Activated effector memory CD4-positive, alpha-beta T cell treated with anti-CD3 and anti-CD28 coated beads, Interleukin-2, amount 50 U/mL, for 16 hours (primary cell): ENCODE measurements at regions not wholly inside any gene's neighbourhood (a gene's known extent, or its start where the extent isn't known, plus 50 kb on each side); places are given as distances from the start of the nearest gene placed in this dataset.
"Not testable (repeated sequence)": the region's sequence is repeated elsewhere in the genome, so short reads cannot be mapped to it uniquely, and the experiment has no call there.

Source experiments
- DNase-seq: peaks from one replicate; pipeline ENCODE4 v3.0.0-alpha.2; 2020

GRCh38 chr12:68387338-68387737 lies 55.2 kb upstream of the MDM1 start:
- no peak for DNase-seq

GRCh38 chr12:68389305-68389704 lies 57.1 kb upstream of the MDM1 start:
- no peak for DNase-seq

GRCh38 chr12:68391937-68392336 lies 59.8 kb upstream of the MDM1 start:
- no peak for DNase-seq

GRCh38 chr12:68392376-68392775 lies 60.2 kb upstream of the MDM1 start:
- no peak for DNase-seq

GRCh38 chr12:68393417-68393816 lies 61.3 kb upstream of the MDM1 start:
- DNase-seq = no peak

GRCh38 chr12:68397566-68398158 lies 65.5 kb upstream of the MDM1 start:
- no peak for DNase-seq

- not testable (repeated sequence) for DNase-seq
These were observed 66.5 kb upstream of the MDM1 start for GRCh38 chr12:68398689-68399088.

- DNase-seq = no peak
These were observed 68.2 kb upstream of the MDM1 start for GRCh38 chr12:68400226-68400829.

GRCh38 chr12:68402422-68402821 lies 70.3 kb upstream of the MDM1 start:
- no peak for DNase-seq

GRCh38 chr12:68403296-68403695 lies 71.1 kb upstream of the MDM1 start:
- DNase-seq = no peak

GRCh38 chr12:68403711-68404110 lies 71.5 kb upstream of the MDM1 start:
- DNase-seq = no peak

- DNase-seq = no peak
These were observed 73.2 kb upstream of the MDM1 start for GRCh38 chr12:68405343-68405781.

- no peak for DNase-seq
These were observed 74.0 kb upstream of the MDM1 start for GRCh38 chr12:68406134-68406576.

- DNase-seq = no peak
These were observed 74.7 kb upstream of the MDM1 start for GRCh38 chr12:68406911-68407310.

GRCh38 chr12:68410018-68410660 lies 78.0 kb upstream of the MDM1 start:
- no peak for DNase-seq

GRCh38 chr12:68411371-68411770 lies 79.2 kb upstream of the MDM1 start:
- DNase-seq = no peak

GRCh38 chr12:68414988-68415387 lies 82.8 kb upstream of the MDM1 start:
- DNase-seq = no peak

GRCh38 chr12:68416350-68416749 lies 84.2 kb upstream of the MDM1 start:
- no peak for DNase-seq

- DNase-seq = no peak
These were observed 84.7 kb upstream of the MDM1 start for GRCh38 chr12:68416826-68417225.

- no peak for DNase-seq
These were observed 85.9 kb upstream of the MDM1 start for GRCh38 chr12:68418137-68418460.

- DNase-seq = no peak
These were observed 88.3 kb upstream of the MDM1 start for GRCh38 chr12:68420225-68421010.

- no peak for DNase-seq
These were observed 90.0 kb upstream of the MDM1 start for GRCh38 chr12:68422159-68422558.

GRCh38 chr12:68422956-68423574 lies 90.9 kb upstream of the MDM1 start:
- no peak for DNase-seq
